B cell (primary cell): ENCODE measurements at regions not wholly inside any gene's neighbourhood (a gene's known extent, or its start where the extent isn't known, plus 50 kb on each side); places are given as distances from the start of the nearest gene placed in this dataset.
A peak's percentile ranks its signal among the peaks of the same experiment; 100 is the strongest.

Experiments used
- ATAC-seq: fragments of 200-7000 bp; cut with Tn5 transposase; one replicate; pipeline ENCODE4 v1.10.0; 2021; ENCODE audit warnings: low read depth, mild to moderate bottlenecking, moderate number of reproducible peaks, moderate library complexity
- CTCF ChIA-PET: fragments of 350-600 bp; sonication (Branson Sonifier 250); formaldehyde crosslinking; loops from one replicate; lab custom pipeline; 2021; ENCODE audit warnings: antibody characterized with exemption, inconsistent platforms; lab: Charles Lee
- POLR2A ChIA-PET: fragments of 350-600 bp; sonication (Branson Sonifier 250); formaldehyde crosslinking; loops from one replicate; lab custom pipeline; 2021; ENCODE audit warnings: antibody characterized with exemption; lab: Charles Lee
- DNase-seq: peaks from one replicate; pipeline ENCODE4 v3.0.0; 2013
- H2AFZ ChIP-seq: 2 replicates; pipeline ENCODE4 v1.6.1; 2012; ENCODE audit warnings: mild to moderate bottlenecking, low read depth, low read length; ENCODE audit not compliant: insufficient read depth, poor library complexity, severe bottlenecking
- H3K27ac ChIP-seq, 2 donors: 1 replicate in 1 of 2; 2 replicates in 1 of 2; pipeline ENCODE4 v1.5.1; 2012 to 2013; ENCODE audit warnings: low read length in 2 of 2, mild to moderate bottlenecking in 2 of 2, moderate library complexity in 1 of 2
- H3K27me3 ChIP-seq, 4 experiments: fragments of 200-600 bp in 1 of 4; sonication (generic) in 1 of 4; replicated peaks in 1 of 4; 1 replicate in 2 of 4; 2 replicates in 2 of 4; pipeline versions ENCODE4 v1.6.1 to v1.7.0; 2013 to 2016; ENCODE audit warnings: low read length in 3 of 4, mild to moderate bottlenecking in 2 of 4, mixed read lengths in 1 of 4, moderate library complexity in 1 of 4; ENCODE audit not compliant: insufficient read depth in 4 of 4, control insufficient read depth in 3 of 4; ENCODE audit errors: control extremely low read depth in 1 of 4
- H3K36me3 ChIP-seq, 2 experiments: replicated peaks in 1 of 2; 1 replicate in 1 of 2; 2 replicates in 1 of 2; pipeline versions ENCODE4 v1.6.1 to v1.7.1; 2013; ENCODE audit warnings: low read length in 1 of 2; ENCODE audit not compliant: insufficient read depth in 2 of 2, control insufficient read depth in 1 of 2; ENCODE audit errors: control extremely low read depth in 1 of 2, extremely low read depth in 1 of 2
- H3K4me1 ChIP-seq, 2 donors: fragments of 200-600 bp in 1 of 2; sonication (generic) in 1 of 2; 1 replicate in 1 of 2; 2 replicates in 1 of 2; pipeline versions ENCODE4 v1.5.1 to v1.6.1; 2013 to 2017; ENCODE audit warnings: low read length in 2 of 2; ENCODE audit not compliant: control insufficient read depth in 2 of 2, insufficient read depth in 2 of 2
- H3K4me2 ChIP-seq: replicated peaks from 2 replicates; pipeline ENCODE3; 2012; ENCODE audit warnings: mild to moderate bottlenecking, low read depth, low read length; ENCODE audit not compliant: poor library complexity, severe bottlenecking
- H3K4me3 ChIP-seq, 5 experiments: fragments of 200-600 bp in 1 of 5; sonication (generic) in 1 of 5; 1 replicate in 3 of 5; 2 replicates in 2 of 5; pipeline versions ENCODE4 v1.5.1 to v1.7.0; 2011 to 2016; ENCODE audit warnings: low read length in 4 of 5, mild to moderate bottlenecking in 4 of 5, low read depth in 2 of 5, control low read depth in 1 of 5, moderate library complexity in 1 of 5; ENCODE audit not compliant: insufficient read depth in 1 of 5; ENCODE audit errors: control extremely low read depth in 1 of 5, extremely low read depth in 1 of 5
- H3K79me2 ChIP-seq: fragments of 200-600 bp; sonication (generic); one replicate; pipeline ENCODE4 v1.6.0; 2016; ENCODE audit warnings: low read length; ENCODE audit not compliant: control insufficient read depth, insufficient read depth
- H3K9ac ChIP-seq: fragments of 200-600 bp; sonication (generic); 2 replicates; pipeline ENCODE4 v1.6.1; 2017; ENCODE audit warnings: mild to moderate bottlenecking, low read length, moderate library complexity
- H3K9me3 ChIP-seq, 3 donors: one replicate each; pipeline versions ENCODE4 v1.6.1 to v1.7.1; 2013; ENCODE audit warnings: low read length in 2 of 3; ENCODE audit not compliant: control insufficient read depth in 2 of 3, insufficient read depth in 1 of 3; ENCODE audit errors: control extremely low read depth in 1 of 3
- H4K20me1 ChIP-seq: 2 replicates; pipeline ENCODE4 v1.6.0; 2012; ENCODE audit warnings: mild to moderate bottlenecking, low read length; ENCODE audit not compliant: insufficient read depth, control insufficient read depth, poor library complexity, severe bottlenecking
- H3K27ac Mint-ChIP-seq: one replicate; pipeline ENCODE4 v1.8.0; 2021; ENCODE audit warnings: mixed read lengths
- H3K27me3 Mint-ChIP-seq: one replicate; pipeline ENCODE4 v1.8.0; 2021; ENCODE audit warnings: mixed read lengths
- H3K4me1 Mint-ChIP-seq: one replicate; pipeline ENCODE4 v1.8.0; 2021; ENCODE audit warnings: mixed read lengths
- H3K4me3 Mint-ChIP-seq: one replicate; pipeline ENCODE4 v1.8.0; 2021; ENCODE audit warnings: mixed read lengths
- H3K9me3 Mint-ChIP-seq: one replicate; pipeline ENCODE4 v1.8.0; 2022; ENCODE audit warnings: mixed read lengths; ENCODE audit not compliant: insufficient read depth
- EZH2 ChIP-seq: IDR thresholded peaks from 2 replicates; pipeline ENCODE4 v1.6.1; 2012; ENCODE audit warnings: borderline replicate concordance, low read depth, mild to moderate bottlenecking, moderate library complexity, low read length; ENCODE audit not compliant: insufficient read depth, poor library complexity, severe bottlenecking
- WGBS: methylation state at CpG from one replicate; pipeline ENCODE4 v1.1.5; 2013; ENCODE audit warnings: missing lambda C conversion rate; ENCODE audit not compliant: insufficient coverage; 5-methylcytosine and 5-hydroxymethylcytosine counted together
- intact Hi-C: fragments of 100-400 bp; cut with micrococcal nuclease; formaldehyde crosslinking; loops from one replicate; pipeline ENCODE4 v1.10.0; 2022
- TF ChIP-seq, protein P1 (sequence below): fragments of 200-600 bp; IDR thresholded peaks from one replicate; pipeline ENCODE4 v1.8.0; 2022; ENCODE audit warnings: antibody characterized with exemption, mild to moderate bottlenecking

DNA sequence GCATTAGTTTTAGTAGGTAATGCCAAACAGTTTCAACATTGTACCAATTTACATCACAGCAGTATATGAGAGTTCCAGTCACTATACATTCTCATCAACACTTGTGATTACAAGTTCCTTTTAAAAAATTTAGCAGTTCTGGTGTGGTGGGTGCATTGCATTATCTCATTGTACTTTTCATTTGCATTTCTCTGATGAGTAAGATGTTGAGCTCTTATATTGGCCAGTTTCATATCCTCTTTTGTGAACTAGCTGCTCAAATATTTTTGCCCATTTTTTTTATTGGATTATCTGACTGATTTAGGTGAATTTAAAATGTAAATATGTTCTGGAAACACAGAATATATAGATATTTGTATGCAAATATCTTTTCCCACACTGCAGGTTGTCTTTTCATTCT lies 160.9 kb upstream of the NR3C1 start:
- Histone ChIP-seq H3K79me2 (no peaks in the 10 kb centered on the region), H3K9me3 (no peaks in the 10 kb centered on the region), H3K27me3 (no peaks in the 10 kb centered on the region), H2AFZ (no peak overlapping the region), H3K9ac (no peak overlapping the region), H3K27ac (no peak overlapping the region), H3K4me3 (no peak overlapping the region), H3K4me2 (peak overlapping the region; percentile 36), H3K4me1 (peaks cover 4 to 13% of the 10 kb centered on the region in 2 donors), H3K36me3 (no peaks in the 10 kb centered on the region), H4K20me1 (no peaks in the 10 kb centered on the region)
- no peak for TF ChIP-seq EZH2
- TF ChIP-seq, protein P1, sequence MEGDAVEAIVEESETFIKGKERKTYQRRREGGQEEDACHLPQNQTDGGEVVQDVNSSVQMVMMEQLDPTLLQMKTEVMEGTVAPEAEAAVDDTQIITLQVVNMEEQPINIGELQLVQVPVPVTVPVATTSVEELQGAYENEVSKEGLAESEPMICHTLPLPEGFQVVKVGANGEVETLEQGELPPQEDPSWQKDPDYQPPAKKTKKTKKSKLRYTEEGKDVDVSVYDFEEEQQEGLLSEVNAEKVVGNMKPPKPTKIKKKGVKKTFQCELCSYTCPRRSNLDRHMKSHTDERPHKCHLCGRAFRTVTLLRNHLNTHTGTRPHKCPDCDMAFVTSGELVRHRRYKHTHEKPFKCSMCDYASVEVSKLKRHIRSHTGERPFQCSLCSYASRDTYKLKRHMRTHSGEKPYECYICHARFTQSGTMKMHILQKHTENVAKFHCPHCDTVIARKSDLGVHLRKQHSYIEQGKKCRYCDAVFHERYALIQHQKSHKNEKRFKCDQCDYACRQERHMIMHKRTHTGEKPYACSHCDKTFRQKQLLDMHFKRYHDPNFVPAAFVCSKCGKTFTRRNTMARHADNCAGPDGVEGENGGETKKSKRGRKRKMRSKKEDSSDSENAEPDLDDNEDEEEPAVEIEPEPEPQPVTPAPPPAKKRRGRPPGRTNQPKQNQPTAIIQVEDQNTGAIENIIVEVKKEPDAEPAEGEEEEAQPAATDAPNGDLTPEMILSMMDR, result no peak
- Mint-ChIP-seq H3K27me3 (no peaks in the 10 kb centered on the region), H3K4me1 (peaks cover 21% of the 10 kb centered on the region), H3K9me3 (no peaks in the 10 kb centered on the region), H3K4me3 (no peak overlapping the region), H3K27ac (no peak overlapping the region)
- POLR2A ChIA-PET, result no interaction called here
- CTCF ChIA-PET, result interaction anchor here (1.0 kb wide), 1 partner anchor 10 kb away, joined by 3 read pairs; no protein-coding TSS in a partner anchor
- ATAC-seq, result peak; percentile 92
- intact Hi-C loops, result loop anchor here (2.0 to 5.0 kb wide), 3 partner anchors 130 to 642 kb away; no protein-coding TSS in a partner anchor
- DNase-seq, result peak; percentile 66

DNA sequence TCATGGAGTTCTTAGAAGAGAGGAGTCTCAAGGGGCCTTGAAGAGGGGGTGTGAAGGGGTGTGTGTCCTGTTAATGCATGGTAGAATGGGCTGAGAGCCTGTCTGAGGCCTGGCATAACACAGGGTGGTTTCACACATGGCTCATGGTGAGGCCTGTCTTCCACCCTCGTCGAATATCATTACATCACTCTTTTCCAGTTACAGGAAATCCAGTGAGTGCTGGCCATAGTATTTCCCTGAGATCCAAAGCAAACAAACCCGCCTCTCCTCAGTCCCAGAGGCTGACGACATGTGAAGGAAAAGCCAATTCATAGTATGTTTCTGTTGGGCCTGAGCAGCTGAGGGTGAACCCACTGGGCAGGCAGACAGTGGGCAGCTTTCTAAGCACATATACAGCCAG lies 159.4 kb upstream of the NR3C1 start:
- ChIA-PET CTCF (no interaction called here), POLR2A (no interaction called here)
- H3K4me1 Mint-ChIP-seq, result peaks cover 21% of the 10 kb centered on the region

More for the DNA sequence above, 159.4 kb upstream of the NR3C1 start:
- Histone ChIP-seq H3K4me2 (no peak overlapping the region), H4K20me1 (no peaks in the 10 kb centered on the region), H3K9me3 (no peaks in the 10 kb centered on the region), H3K27ac (no peak overlapping the region), H3K4me3 (no peak overlapping the region), H3K9ac (no peak overlapping the region), H3K27me3 (no peaks in the 10 kb centered on the region), H2AFZ (no peak overlapping the region), H3K4me1 (peaks cover 4 to 13% of the 10 kb centered on the region in 2 donors), H3K79me2 (no peaks in the 10 kb centered on the region), H3K36me3 (no peaks in the 10 kb centered on the region)
- no peak for DNase-seq
- ATAC-seq, result no peak
- WGBS, result 85% methylated on average over 4 of the region's 4 CpGs
- TF ChIP-seq, protein P1, result no peak
- TF ChIP-seq EZH2, result no peak
- intact Hi-C loops, result loop anchor here (5.0 kb wide), 1 partner anchor 641 kb away; no protein-coding TSS in a partner anchor
- no peaks in the 10 kb centered on the region for H3K27me3 Mint-ChIP-seq
- H3K9me3 Mint-ChIP-seq, result no peaks in the 10 kb centered on the region
- no peak overlapping the region for H3K27ac Mint-ChIP-seq
- no peak overlapping the region for H3K4me3 Mint-ChIP-seq
